H1 (cell line): ENCODE measurements at regions not wholly inside any gene's neighbourhood (a gene's known extent, or its start where the extent isn't known, plus 50 kb on each side); places are given as distances from the start of the nearest gene placed in this dataset.

ENCODE experiments used
- CBX5 ChIP-seq: fragments of 300-800, 300-1000 bp; sonication (generic); IDR thresholded peaks from 2 replicates; pipeline ENCODE4 v1.7.1; 2016; ENCODE audit warnings: antibody characterized with exemption, low read length, low read depth
- EP300 ChIP-seq, 2 experiments: IDR thresholded peaks; 1 replicate in 1 of 2; 2 replicates in 1 of 2; pipeline ENCODE4 v1.6.1; 2011 to 2012; ENCODE audit warnings: low read depth in 2 of 2, low read length in 2 of 2, mild to moderate bottlenecking in 2 of 2, borderline replicate concordance in 1 of 2, inconsistent platforms in 1 of 2, moderate library complexity in 1 of 2
- GABPA ChIP-seq: IDR thresholded peaks from 2 replicates; pipeline ENCODE4 v1.6.1; 2011; ENCODE audit warnings: mild to moderate bottlenecking, low read length, moderate library complexity, borderline replicate concordance; ENCODE audit not compliant: insufficient read depth
- JUND ChIP-seq: IDR thresholded peaks from 2 replicates; pipeline ENCODE4 v1.6.1; 2011; ENCODE audit warnings: mild to moderate bottlenecking, improper control_type of control experiment, low read length
- POLR2AphosphoS5 ChIP-seq: IDR thresholded peaks from 2 replicates; pipeline ENCODE4 v1.6.1; 2011; ENCODE audit warnings: low read depth, low read length
- RAD21 ChIP-seq, 2 experiments: IDR thresholded peaks in 1 of 2; conservative IDR thresholded peaks in 1 of 2; 2 replicates each; pipeline ENCODE4 v1.6.1; 2011; ENCODE audit warnings: low read depth in 2 of 2, low read length in 2 of 2, improper control_type of control experiment in 1 of 2, inconsistent platforms in 1 of 2, mild to moderate bottlenecking in 1 of 2, moderate library complexity in 1 of 2
- RFX5 ChIP-seq: IDR thresholded peaks from 2 replicates; pipeline ENCODE4 v1.6.1; 2011; ENCODE audit warnings: low read depth, low read length, improper control_type of control experiment, borderline replicate concordance
- RNF2 ChIP-seq: fragments of 200-900, 300-1000 bp; sonication (generic); IDR thresholded peaks from 2 replicates; pipeline ENCODE4 v1.7.1; 2016; ENCODE audit warnings: borderline replicate concordance, low read depth, mild to moderate bottlenecking, antibody characterized with exemption, low read length; ENCODE audit not compliant: poor library complexity, severe bottlenecking; ENCODE audit errors: missing control alignments
- SP2 ChIP-seq: IDR thresholded peaks from 2 replicates; pipeline ENCODE4 v1.6.1; 2012; ENCODE audit warnings: mild to moderate bottlenecking, low read length, inconsistent platforms
- TF ChIP-seq, protein P1 (sequence below), 3 experiments: IDR thresholded peaks; 1 replicate in 2 of 3; 2 replicates in 1 of 3; pipeline versions ENCODE4 v1.5.1 to v1.6.1; 2011; ENCODE audit warnings: low read length in 3 of 3, mild to moderate bottlenecking in 3 of 3, inconsistent platforms in 2 of 3, low read depth in 1 of 3, moderate library complexity in 1 of 3; ENCODE audit not compliant: insufficient read depth in 1 of 3; ENCODE audit errors: control extremely low read depth in 1 of 3
- TF ChIP-seq, protein P2 (sequence below): IDR thresholded peaks from 2 replicates; pipeline ENCODE4 v1.6.1; 2011; ENCODE audit warnings: low read depth, mild to moderate bottlenecking, low read length; ENCODE audit not compliant: insufficient read depth

DNA sequence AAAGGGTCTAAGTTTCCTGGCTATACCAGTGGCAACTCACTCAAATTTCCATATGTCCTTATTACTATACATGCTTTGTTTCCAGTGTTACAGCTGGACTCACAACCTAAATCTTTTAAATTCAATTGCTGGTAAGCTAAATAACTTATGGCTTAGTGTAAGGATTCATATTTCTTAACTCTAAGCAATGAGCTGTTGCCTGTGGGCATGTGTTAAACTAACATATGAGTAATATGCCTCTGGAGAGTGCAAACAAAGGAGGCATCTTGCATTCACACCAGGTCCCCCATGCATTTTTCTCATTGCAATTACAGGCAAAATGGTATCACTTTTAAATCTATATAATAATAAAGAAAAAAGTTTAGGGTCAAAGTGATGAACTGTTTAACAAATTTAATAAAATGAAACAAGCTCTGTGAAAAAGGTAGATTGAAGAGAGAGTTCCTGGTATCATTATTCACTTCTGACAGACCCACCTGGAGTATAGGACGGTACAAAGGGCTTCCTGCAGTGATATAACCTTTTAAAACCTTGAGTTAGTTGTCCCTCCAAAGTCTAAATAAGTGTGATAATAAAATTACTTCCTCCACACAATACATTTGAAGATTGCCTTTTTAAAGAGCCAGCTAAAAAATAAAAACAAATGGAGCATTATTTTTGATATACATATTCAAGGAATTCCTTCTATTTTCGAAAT, 57.6 kb upstream of the HMGCLL1 start:
- TF ChIP-seq RAD21 (IDR thresholded peaks at IDR 0.05 in 1 of 2, conservative IDR thresholded peaks at IDR 0.05 in 1 of 2; ENCODE audit: low read depth in 2 of 2, low read length in 2 of 2) (no peak), RNF2 (no peak), RFX5 (no peak), JUND (no peak), GABPA (no peak), SP2 (no peak), CBX5 (no peak), EP300 (IDR thresholded peaks at IDR 0.05; ENCODE audit: borderline replicate concordance in 1 of 2, low read depth in 2 of 2, low read length in 2 of 2) (no peak), POLR2AphosphoS5 (no peak)
- TF ChIP-seq, protein P1, sequence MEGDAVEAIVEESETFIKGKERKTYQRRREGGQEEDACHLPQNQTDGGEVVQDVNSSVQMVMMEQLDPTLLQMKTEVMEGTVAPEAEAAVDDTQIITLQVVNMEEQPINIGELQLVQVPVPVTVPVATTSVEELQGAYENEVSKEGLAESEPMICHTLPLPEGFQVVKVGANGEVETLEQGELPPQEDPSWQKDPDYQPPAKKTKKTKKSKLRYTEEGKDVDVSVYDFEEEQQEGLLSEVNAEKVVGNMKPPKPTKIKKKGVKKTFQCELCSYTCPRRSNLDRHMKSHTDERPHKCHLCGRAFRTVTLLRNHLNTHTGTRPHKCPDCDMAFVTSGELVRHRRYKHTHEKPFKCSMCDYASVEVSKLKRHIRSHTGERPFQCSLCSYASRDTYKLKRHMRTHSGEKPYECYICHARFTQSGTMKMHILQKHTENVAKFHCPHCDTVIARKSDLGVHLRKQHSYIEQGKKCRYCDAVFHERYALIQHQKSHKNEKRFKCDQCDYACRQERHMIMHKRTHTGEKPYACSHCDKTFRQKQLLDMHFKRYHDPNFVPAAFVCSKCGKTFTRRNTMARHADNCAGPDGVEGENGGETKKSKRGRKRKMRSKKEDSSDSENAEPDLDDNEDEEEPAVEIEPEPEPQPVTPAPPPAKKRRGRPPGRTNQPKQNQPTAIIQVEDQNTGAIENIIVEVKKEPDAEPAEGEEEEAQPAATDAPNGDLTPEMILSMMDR (IDR thresholded peaks at IDR 0.05; ENCODE audit: control extremely low read depth in 1 of 3, insufficient read depth in 1 of 3, low read depth in 1 of 3, low read length in 3 of 3): no peak
- TF ChIP-seq, protein P2, sequence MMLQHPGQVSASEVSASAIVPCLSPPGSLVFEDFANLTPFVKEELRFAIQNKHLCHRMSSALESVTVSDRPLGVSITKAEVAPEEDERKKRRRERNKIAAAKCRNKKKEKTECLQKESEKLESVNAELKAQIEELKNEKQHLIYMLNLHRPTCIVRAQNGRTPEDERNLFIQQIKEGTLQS: no peak
